ENCODE measurements at regions not wholly inside any gene's neighbourhood (a gene's known extent, or its start where the extent isn't known, plus 50 kb on each side); places are given as distances from the start of the nearest gene placed in this dataset.

DNA sequence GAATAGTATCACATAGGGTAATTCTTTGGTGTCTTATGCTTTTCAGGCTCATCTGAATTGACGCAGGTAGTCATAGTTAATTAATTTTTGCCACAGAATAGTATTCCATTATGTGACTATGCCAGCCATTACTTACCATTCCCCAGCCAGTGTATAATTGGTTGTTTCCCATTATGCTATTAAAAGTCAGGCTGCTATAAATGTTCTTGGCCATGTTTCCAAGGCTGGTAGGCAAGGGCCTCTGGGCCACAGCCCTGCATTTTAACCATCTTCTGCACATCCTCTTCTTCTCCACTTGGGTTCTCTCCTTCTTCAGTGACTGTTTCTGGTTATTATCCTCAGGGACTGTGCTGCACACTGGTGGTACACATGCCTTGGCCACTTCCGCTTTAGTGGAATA lies 190.9 kb downstream of the ADAMTS15 start:
- Histone ChIP-seq H3K36me3 (ENCODE audit: insufficient read depth, low read length) (no peaks in the 10 kb centered on the region), H3K4me1 (ENCODE audit: insufficient read depth, low read length) (peaks cover 24% of the 10 kb centered on the region), H3K9ac (ENCODE audit: low read depth, low read length) (no peak overlapping the region), H3K9me3 (ENCODE audit: control insufficient read depth, insufficient read depth, low read length) (no peaks in the 10 kb centered on the region)

- Histone ChIP-seq H3K9me3 (ENCODE audit: control insufficient read depth, insufficient read depth, low read length) (no peaks in the 10 kb centered on the region), H3K4me1 (ENCODE audit: insufficient read depth, low read length) (peaks cover 18% of the 10 kb centered on the region), H3K9ac (ENCODE audit: low read depth, low read length) (no peak overlapping the region), H3K36me3 (ENCODE audit: insufficient read depth, low read length) (no peaks in the 10 kb centered on the region)
Observed at GRCh38 chr11:130640526-130640925, 192.1 kb downstream of the ADAMTS15 start.

- Histone ChIP-seq H3K4me1 (ENCODE audit: insufficient read depth, low read length) (peaks cover 14% of the 10 kb centered on the region), H3K9ac (ENCODE audit: low read depth, low read length) (no peak overlapping the region), H3K9me3 (ENCODE audit: control insufficient read depth, insufficient read depth, low read length) (no peaks in the 10 kb centered on the region)
Observed at GRCh38 chr11:130641876-130642275, 193.4 kb downstream of the ADAMTS15 start.

GRCh38 chr11:130642994-130643393 lies 194.5 kb downstream of the ADAMTS15 start:
- Histone ChIP-seq H3K9me3 (ENCODE audit: control insufficient read depth, insufficient read depth, low read length) (no peaks in the 10 kb centered on the region), H3K36me3 (ENCODE audit: insufficient read depth, low read length) (no peaks in the 10 kb centered on the region)

More at GRCh38 chr11:130641876-130642275, 193.4 kb downstream of the ADAMTS15 start:
- H3K36me3 ChIP-seq (ENCODE audit: insufficient read depth, low read length): no peaks in the 10 kb centered on the region

DNA sequence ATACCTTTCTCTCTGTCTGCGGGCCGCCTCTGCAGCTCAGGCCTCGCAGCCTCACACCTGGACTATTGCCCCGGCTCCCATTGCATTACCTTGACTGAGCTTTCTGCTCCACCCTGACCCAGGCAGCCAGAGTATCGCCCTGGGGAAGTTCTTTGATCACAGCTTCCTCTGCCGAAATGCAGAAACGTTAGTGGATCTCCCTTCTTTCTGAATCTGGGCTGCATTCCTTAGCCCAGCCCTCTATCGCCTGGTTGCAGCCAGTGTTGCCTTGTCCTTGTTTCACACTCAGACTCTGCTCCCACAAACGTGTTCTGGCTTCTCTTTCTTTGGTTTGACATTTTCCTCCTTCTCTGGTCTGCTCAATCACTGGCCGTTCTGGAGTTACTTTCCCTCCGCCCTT lies 195.7 kb downstream of the ADAMTS15 start:
- no peak overlapping the region for H3K9ac ChIP-seq (ENCODE audit: low read depth, low read length)
- H3K4me1 ChIP-seq (ENCODE audit: insufficient read depth, low read length): peaks cover 9% of the 10 kb centered on the region
- H3K9me3 ChIP-seq (ENCODE audit: control insufficient read depth, insufficient read depth, low read length): no peaks in the 10 kb centered on the region
- no peaks in the 10 kb centered on the region for H3K36me3 ChIP-seq (ENCODE audit: insufficient read depth, low read length)

More at GRCh38 chr11:130642994-130643393, 194.5 kb downstream of the ADAMTS15 start:
- Histone ChIP-seq H3K9ac (ENCODE audit: low read depth, low read length) (no peak overlapping the region), H3K4me1 (ENCODE audit: insufficient read depth, low read length) (peaks cover 9% of the 10 kb centered on the region)

GRCh38 chr11:130645164-130645842 lies 196.9 kb downstream of the ADAMTS15 start:
- Histone ChIP-seq H3K9ac (ENCODE audit: low read depth, low read length) (no peak overlapping the region), H3K9me3 (ENCODE audit: control insufficient read depth, insufficient read depth, low read length) (no peaks in the 10 kb centered on the region), H3K36me3 (ENCODE audit: insufficient read depth, low read length) (no peaks in the 10 kb centered on the region), H3K4me1 (ENCODE audit: insufficient read depth, low read length) (peaks cover 9% of the 10 kb centered on the region)

DNA sequence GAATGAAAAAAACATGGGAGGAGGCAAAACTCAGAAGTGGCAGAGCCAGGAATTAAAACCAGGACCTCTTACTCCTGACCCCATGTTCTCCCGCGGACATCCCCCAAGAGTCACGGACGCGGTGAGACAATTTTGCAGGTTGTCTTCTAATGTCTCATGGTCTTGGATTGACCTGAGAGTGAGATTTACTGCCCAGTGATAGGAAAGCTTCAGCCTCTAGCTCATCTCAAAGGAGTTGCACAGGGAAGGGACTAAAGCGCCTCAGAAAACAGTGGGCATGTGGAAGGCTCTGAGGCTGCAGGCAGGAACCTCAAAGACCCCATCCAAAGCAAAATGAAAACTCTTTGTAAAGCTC lies 197.4 kb downstream of the ADAMTS15 start:
- Histone ChIP-seq H3K9me3 (ENCODE audit: control insufficient read depth, insufficient read depth, low read length) (no peaks in the 10 kb centered on the region), H3K36me3 (ENCODE audit: insufficient read depth, low read length) (no peaks in the 10 kb centered on the region), H3K4me1 (ENCODE audit: insufficient read depth, low read length) (peaks cover 9% of the 10 kb centered on the region), H3K9ac (ENCODE audit: low read depth, low read length) (no peak overlapping the region)

- Histone ChIP-seq H3K9me3 (ENCODE audit: control insufficient read depth, insufficient read depth, low read length) (no peaks in the 10 kb centered on the region), H3K4me1 (ENCODE audit: insufficient read depth, low read length) (peaks cover 9% of the 10 kb centered on the region), H3K36me3 (ENCODE audit: insufficient read depth, low read length) (no peaks in the 10 kb centered on the region), H3K9ac (ENCODE audit: low read depth, low read length) (no peak overlapping the region)
Observed at GRCh38 chr11:130646881-130647280, 198.4 kb downstream of the ADAMTS15 start.

GRCh38 chr11:130647371-130647770 lies 198.9 kb downstream of the ADAMTS15 start:
- H3K9me3 ChIP-seq (ENCODE audit: control insufficient read depth, insufficient read depth, low read length): no peaks in the 10 kb centered on the region
- no peaks in the 10 kb centered on the region for H3K36me3 ChIP-seq (ENCODE audit: insufficient read depth, low read length)
- H3K9ac ChIP-seq (ENCODE audit: low read depth, low read length): no peak overlapping the region
- H3K4me1 ChIP-seq (ENCODE audit: insufficient read depth, low read length): peaks cover 9% of the 10 kb centered on the region

GRCh38 chr11:130649801-130650200 lies 201.4 kb downstream of the ADAMTS15 start:
- no peaks in the 10 kb centered on the region for H3K9me3 ChIP-seq (ENCODE audit: control insufficient read depth, insufficient read depth, low read length)
- H3K36me3 ChIP-seq (ENCODE audit: insufficient read depth, low read length): no peaks in the 10 kb centered on the region
- no peak overlapping the region for H3K9ac ChIP-seq (ENCODE audit: low read depth, low read length)
- H3K4me1 ChIP-seq (ENCODE audit: insufficient read depth, low read length): no peaks in the 10 kb centered on the region

DNA sequence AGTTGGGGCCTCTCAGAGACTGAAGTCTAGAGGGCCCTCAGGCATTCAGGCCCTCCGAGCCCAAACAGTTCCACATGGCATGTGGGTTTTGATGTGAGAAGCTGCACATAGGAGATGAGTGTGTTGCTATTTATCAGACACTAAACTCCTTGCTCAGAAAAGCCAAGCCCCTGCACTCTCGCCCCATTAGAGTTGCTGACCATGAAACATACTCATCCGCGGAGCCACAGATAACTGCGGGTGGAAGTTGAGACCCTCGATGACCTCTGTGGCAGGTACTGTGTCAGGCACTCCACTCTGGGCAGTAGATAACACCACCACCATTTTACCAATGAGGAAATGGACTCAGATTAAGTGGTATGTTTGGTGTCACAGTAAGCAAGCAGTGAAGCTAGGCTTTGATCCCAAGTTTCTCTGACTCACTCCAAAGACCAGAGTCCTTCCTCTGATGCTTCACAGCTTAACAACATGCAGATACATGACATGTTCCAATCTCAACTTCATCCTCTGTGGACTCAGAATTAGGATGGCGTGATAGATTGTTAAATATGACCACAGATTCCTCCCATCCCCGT lies 202.1 kb downstream of the ADAMTS15 start:
- no peaks in the 10 kb centered on the region for H3K36me3 ChIP-seq (ENCODE audit: insufficient read depth, low read length)
- H3K9ac ChIP-seq (ENCODE audit: low read depth, low read length): no peak overlapping the region
- H3K4me1 ChIP-seq (ENCODE audit: insufficient read depth, low read length): no peaks in the 10 kb centered on the region
- no peaks in the 10 kb centered on the region; the same call in 1 of the 2 replicates for H3K9me3 ChIP-seq (ENCODE audit: control insufficient read depth, insufficient read depth, low read length)

GRCh38 chr11:130651066-130651855 lies 202.8 kb downstream of the ADAMTS15 start:
- Histone ChIP-seq H3K9me3 (ENCODE audit: control insufficient read depth, insufficient read depth, low read length) (no peaks in the 10 kb centered on the region; the same call in 1 of the 2 replicates), H3K36me3 (ENCODE audit: insufficient read depth, low read length) (no peaks in the 10 kb centered on the region), H3K9ac (ENCODE audit: low read depth, low read length) (no peak overlapping the region), H3K4me1 (ENCODE audit: insufficient read depth, low read length) (no peaks in the 10 kb centered on the region)

DNA sequence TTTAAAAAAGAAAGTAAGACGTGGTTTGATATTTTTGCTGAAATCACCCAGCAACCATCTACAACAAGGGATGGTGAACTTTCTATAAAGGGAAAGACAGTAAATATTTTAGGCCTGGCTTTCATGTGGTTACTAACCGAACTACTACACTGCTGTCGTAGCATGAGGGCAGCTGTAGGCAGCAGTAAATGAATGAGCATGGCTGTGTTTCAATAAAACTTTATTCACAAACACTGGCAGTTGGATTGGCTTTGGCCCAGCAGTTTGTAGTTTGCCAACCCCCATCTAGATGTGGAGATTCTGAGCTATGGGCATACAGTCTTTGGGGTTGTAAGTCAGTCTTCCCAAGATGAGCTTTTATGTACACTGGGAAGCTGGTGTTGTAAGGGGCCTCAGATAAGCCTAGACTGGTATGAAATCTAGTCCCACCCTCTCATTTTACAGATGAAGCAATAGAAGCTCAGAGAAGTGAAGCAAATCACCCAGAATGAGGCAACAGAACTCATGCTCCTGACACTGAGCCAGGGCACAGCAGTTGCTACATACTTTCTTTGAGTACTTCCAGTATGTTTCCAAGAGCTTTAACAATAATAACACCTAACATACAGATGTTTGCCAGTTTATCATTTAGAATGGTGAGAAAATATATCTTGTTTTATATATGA lies 204.4 kb downstream of the ADAMTS15 start:
- Histone ChIP-seq H3K9me3 (ENCODE audit: control insufficient read depth, insufficient read depth, low read length) (no peaks in the 10 kb centered on the region; the same call in 1 of the 2 replicates), H3K36me3 (ENCODE audit: insufficient read depth, low read length) (no peaks in the 10 kb centered on the region), H3K9ac (ENCODE audit: low read depth, low read length) (no peak overlapping the region), H3K4me1 (ENCODE audit: insufficient read depth, low read length) (no peaks in the 10 kb centered on the region)

- no peaks in the 10 kb centered on the region; the same call in 1 of the 2 replicates for H3K9me3 ChIP-seq (ENCODE audit: control insufficient read depth, insufficient read depth, low read length)
- H3K36me3 ChIP-seq (ENCODE audit: insufficient read depth, low read length): no peaks in the 10 kb centered on the region
- H3K9ac ChIP-seq (ENCODE audit: low read depth, low read length): no peak overlapping the region
- no peaks in the 10 kb centered on the region for H3K4me1 ChIP-seq (ENCODE audit: insufficient read depth, low read length)
Observed at GRCh38 chr11:130653838-130654636, 205.6 kb downstream of the ADAMTS15 start.

Data from ES-I3 (cell line).